Caki2 (cell line): ENCODE measurements at regions not wholly inside any gene's neighbourhood (a gene's known extent, or its start where the extent isn't known, plus 50 kb on each side); places are given as distances from the start of the nearest gene placed in this dataset.

ENCODE experiments used
- DNase-seq: peaks from one replicate; pipeline ENCODE4 v3.0.0-alpha.2; 2015; ENCODE audit warnings: low read depth
- in situ Hi-C: cut with HindIII; loops from 2 replicates; pipeline ENCODE4 v1.10.0; 2016; ENCODE audit warnings: low sequenced_read_pairs, low pct_unique_long_range_greater_than_20kb, mixed read lengths

GRCh38 chr2:125543968-125544514 lies 1111.9 kb upstream of the GYPC start:
- DNase-seq: no peak
- in situ Hi-C loops: no loop called here

GRCh38 chr2:125553768-125554167 lies 1102.2 kb upstream of the GYPC start:
- in situ Hi-C loops: no loop called here
- DNase-seq: no peak

DNA sequence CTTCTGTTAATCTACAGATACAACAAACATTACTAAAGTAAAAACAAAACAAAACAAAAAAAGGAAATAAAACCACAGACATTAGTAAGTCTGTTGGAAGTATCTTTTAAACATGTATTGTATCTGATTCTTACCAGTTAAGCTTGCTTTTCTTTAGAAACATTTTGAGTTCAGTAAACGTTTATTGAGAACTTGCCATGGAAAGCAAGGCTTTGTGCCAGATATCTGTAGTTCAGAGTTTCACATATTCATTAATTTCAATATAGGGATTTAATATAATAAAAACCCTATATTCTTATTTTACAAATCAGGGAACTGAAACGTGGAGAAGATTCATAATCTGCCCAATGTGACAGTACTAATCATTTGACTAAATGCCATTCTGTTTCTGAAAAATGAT lies 1101.0 kb upstream of the GYPC start:
- in situ Hi-C loops: no loop called here

GRCh38 chr2:125559186-125559585 lies 1096.8 kb upstream of the GYPC start:
- in situ Hi-C loops: no loop called here

More for the DNA sequence above, 1101.0 kb upstream of the GYPC start:
- no peak for DNase-seq

GRCh38 chr2:125560855-125561254 lies 1095.1 kb upstream of the GYPC start:
- DNase-seq: no peak
- in situ Hi-C loops: no loop called here

More at GRCh38 chr2:125559186-125559585, 1096.8 kb upstream of the GYPC start:
- DNase-seq: no peak

DNA sequence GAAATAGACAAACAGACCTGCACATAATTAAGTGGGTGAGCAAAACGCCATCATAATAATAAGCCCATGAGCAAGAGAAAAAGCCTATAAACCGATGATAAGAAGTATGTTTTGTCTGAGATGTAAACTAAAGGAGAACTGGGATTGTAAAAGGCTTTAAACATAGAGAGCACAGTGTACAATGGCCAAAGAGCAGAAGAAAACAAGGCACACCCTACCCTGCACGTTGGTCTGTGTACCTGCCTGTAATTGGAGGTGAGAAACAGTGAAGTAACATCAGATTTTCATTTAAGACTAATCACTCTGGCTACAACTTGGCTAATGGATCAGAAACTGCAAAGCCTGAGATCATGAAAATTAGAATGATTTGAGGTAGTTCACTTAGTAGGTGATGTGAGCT lies 1094.7 kb upstream of the GYPC start:
- in situ Hi-C loops: no loop called here
- no peak for DNase-seq

DNA sequence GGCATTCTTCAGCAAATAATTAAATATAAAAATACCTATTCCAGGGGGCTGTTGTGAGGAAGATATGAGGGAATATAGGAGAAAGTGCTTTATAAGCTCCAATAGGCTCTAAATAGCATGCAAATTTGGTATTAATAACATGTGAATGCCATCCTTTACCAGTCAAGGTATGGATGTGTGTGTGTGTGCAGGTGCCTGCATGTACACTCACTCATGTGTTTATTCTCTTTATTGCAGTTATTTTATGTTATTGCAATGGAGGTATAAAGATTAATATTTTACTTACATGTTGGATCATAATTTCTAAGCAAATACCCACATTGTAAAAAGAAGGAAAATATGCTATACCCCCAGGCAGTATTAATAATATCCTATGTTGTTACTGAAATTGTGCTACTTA lies 1093.0 kb upstream of the GYPC start:
- in situ Hi-C loops: no loop called here
- no peak for DNase-seq

- DNase-seq: no peak
- in situ Hi-C loops: no loop called here
These were observed 1091.5 kb upstream of the GYPC start for GRCh38 chr2:125564471-125564870.

- in situ Hi-C loops: no loop called here
- DNase-seq: no peak
These were observed 1089.5 kb upstream of the GYPC start for GRCh38 chr2:125566422-125566821.

GRCh38 chr2:125567100-125567499 lies 1088.9 kb upstream of the GYPC start:
- DNase-seq: no peak
- in situ Hi-C loops: no loop called here

GRCh38 chr2:125572660-125573059 lies 1083.3 kb upstream of the GYPC start:
- no peak for DNase-seq
- in situ Hi-C loops: no loop called here

GRCh38 chr2:125573432-125573831 lies 1082.5 kb upstream of the GYPC start:
- DNase-seq: no peak
- in situ Hi-C loops: no loop called here

GRCh38 chr2:125576558-125576957 lies 1079.4 kb upstream of the GYPC start:
- in situ Hi-C loops: no loop called here
- DNase-seq: no peak

GRCh38 chr2:125581557-125581956 lies 1074.4 kb upstream of the GYPC start:
- in situ Hi-C loops: no loop called here
- DNase-seq: no peak

GRCh38 chr2:125582516-125582915 lies 1073.4 kb upstream of the GYPC start:
- in situ Hi-C loops: no loop called here
- DNase-seq: no peak

DNA sequence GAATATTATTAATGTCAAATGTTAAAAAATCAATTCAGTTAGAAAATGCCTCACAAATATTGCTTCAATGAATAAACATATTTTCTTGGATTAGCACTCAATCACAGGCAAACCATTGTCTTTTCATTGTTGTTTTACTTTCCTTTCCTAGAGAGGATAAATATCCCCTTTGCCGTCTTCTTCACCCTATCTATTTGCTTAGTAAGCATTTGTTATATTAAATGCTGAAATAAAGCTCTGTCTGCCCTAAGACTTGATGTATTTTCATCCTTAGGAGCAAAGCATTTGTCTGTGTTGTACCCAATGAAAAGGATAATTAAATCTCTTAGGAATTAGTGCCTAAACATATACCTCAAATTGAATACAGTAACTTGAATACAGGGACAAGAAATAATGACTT lies 1071.2 kb upstream of the GYPC start:
- in situ Hi-C loops: no loop called here
- no peak for DNase-seq

- DNase-seq: no peak
- in situ Hi-C loops: no loop called here
These were observed 1067.2 kb upstream of the GYPC start for GRCh38 chr2:125588780-125589179.

DNA sequence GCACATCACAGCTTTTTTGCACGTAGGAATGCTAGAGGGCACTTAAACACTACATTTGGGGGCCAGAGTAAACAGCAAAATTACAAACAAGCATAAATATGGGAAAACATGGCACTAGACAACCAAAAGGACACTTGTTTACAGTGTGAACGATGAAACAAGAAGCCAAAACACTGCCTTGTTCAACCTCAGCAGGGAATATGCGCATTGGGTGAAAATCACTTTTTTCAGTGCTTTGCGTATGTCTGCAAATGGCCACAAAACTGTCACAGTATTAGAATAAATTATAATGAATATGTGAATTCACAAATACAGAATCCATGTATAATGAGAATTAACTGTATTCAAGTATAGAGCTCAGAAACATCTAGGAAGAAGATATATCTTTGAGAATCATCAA lies 1064.0 kb upstream of the GYPC start:
- in situ Hi-C loops: no loop called here
- no peak for DNase-seq

GRCh38 chr2:125593036-125593435 lies 1062.9 kb upstream of the GYPC start:
- DNase-seq: no peak

DNA sequence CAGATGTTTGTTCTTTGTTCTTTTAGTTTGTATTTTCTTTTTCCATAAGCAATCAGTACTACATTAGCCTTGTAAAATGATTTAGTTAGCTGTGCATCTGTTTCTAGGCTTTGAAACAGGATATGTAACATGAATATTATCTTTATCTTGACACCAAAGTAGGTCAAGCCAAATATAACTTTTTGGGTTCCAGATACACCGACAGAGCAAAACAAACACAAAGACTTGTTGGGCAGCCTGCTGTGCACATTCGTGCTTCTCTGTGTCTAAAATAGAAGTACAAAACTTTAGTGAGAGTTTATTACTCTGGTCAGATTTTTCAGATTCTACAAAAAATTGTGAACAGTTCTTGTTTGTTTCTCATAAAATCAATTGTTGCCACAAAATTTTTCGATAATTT lies 1059.3 kb upstream of the GYPC start:
- in situ Hi-C loops: no loop called here
- DNase-seq: no peak

More at GRCh38 chr2:125593036-125593435, 1062.9 kb upstream of the GYPC start:
- in situ Hi-C loops: no loop called here

DNA sequence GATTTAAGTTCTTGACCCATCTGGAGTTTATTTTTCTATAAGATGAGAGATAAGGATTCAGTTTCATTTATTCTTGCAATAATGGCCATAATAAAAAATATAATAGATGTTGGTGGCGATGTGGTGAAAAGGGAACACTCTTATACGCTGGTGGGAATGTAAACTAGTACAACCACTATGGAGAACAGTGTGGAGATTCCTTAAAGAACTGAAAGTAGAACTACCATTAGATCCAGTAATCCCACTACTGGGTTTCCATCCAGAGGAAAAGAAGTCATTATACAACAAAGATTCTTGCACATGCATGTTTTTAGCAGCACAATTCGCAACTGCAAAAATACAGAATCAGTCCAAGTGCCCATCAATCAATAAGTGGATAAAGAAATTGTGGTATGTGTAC lies 1040.5 kb upstream of the GYPC start:
- in situ Hi-C loops: no loop called here
- no peak for DNase-seq
